ENCODE measurements at regions not wholly inside any gene's neighbourhood (a gene's known extent, or its start where the extent isn't known, plus 50 kb on each side); places are given as distances from the start of the nearest gene placed in this dataset.

DNA sequence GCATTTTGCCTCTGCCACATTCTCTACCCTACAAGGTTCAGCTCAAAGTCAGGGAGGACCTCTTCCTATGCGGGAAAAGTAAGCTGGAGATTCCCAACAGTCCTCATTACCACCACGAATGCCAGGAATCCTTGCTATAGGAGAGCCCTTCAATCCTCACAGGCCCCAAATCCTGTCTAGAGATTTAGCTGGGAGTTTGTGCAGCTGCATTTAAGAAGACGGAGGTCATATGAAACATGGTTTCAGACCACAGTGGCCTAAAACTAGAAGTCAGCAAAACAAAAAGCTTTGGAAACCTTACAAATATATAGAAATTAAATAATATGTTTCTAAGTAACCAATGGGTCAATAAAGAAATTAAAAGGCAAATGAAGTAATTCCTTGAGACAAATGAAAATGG lies 415.3 kb upstream of the SETBP1 start:
- no peak overlapping the region for H3K27ac ChIP-seq (ENCODE audit: low read depth, low read length)
- no peak overlapping the region for H3K4ac ChIP-seq (ENCODE audit: low read depth, low read length)
- no peaks in the 10 kb centered on the region for H3K27me3 ChIP-seq (ENCODE audit: insufficient read depth, low read length)
- H3K36me3 ChIP-seq (ENCODE audit: control insufficient read depth in 1 of 2, insufficient read depth in 2 of 2, low read length in 2 of 2) = no peaks in the 10 kb centered on the region
- H4K8ac ChIP-seq (ENCODE audit: low read depth, low read length) = no peak overlapping the region
- H3K9ac ChIP-seq (ENCODE audit: low read length) = no peak overlapping the region
- no peak overlapping the region for H3K23ac ChIP-seq (ENCODE audit: low read length)
- no peak overlapping the region for H4K91ac ChIP-seq (ENCODE audit: low read depth, low read length)
- no peaks in the 10 kb centered on the region for H3K79me1 ChIP-seq (ENCODE audit: low read length)
- no peak for DNase-seq
- no peak overlapping the region for H3K4me2 ChIP-seq (ENCODE audit: low read length)
- no peaks in the 10 kb centered on the region for H3K4me1 ChIP-seq (ENCODE audit: control insufficient read depth in 1 of 2, insufficient read depth in 2 of 2, low read length in 2 of 2)
- H3K79me2 ChIP-seq (ENCODE audit: control insufficient read depth, insufficient read depth, low read length, poor library complexity) = no peaks in the 10 kb centered on the region
- H4K12ac ChIP-seq (ENCODE audit: low read depth, low read length) = no peak overlapping the region
- H3K14ac ChIP-seq (ENCODE audit: low read length) = no peak overlapping the region
- no peak overlapping the region for H2BK120ac ChIP-seq (ENCODE audit: insufficient read depth, low read length, poor library complexity)
- no peak overlapping the region for H3K18ac ChIP-seq (ENCODE audit: low read length)
- no peak overlapping the region for H2AFZ ChIP-seq (ENCODE audit: insufficient read depth, low read length, poor library complexity)
- H2AK5ac ChIP-seq (ENCODE audit: low read length) = no peak overlapping the region
- H2BK5ac ChIP-seq (ENCODE audit: low read depth, low read length, poor library complexity) = no peak overlapping the region
- WGBS (ENCODE audit: extremely low coverage, insufficient coverage, insufficient read length) = no CpG with 5 or more reads among the region's 3 CpGs
- H3K9me3 ChIP-seq (ENCODE audit: insufficient read depth, low read depth, low read length) = no peaks in the 10 kb centered on the region
- H3K4me3 ChIP-seq (ENCODE audit: low read depth, low read length) = no peak overlapping the region
- no peak overlapping the region for H2BK12ac ChIP-seq (ENCODE audit: low read length)

DNA sequence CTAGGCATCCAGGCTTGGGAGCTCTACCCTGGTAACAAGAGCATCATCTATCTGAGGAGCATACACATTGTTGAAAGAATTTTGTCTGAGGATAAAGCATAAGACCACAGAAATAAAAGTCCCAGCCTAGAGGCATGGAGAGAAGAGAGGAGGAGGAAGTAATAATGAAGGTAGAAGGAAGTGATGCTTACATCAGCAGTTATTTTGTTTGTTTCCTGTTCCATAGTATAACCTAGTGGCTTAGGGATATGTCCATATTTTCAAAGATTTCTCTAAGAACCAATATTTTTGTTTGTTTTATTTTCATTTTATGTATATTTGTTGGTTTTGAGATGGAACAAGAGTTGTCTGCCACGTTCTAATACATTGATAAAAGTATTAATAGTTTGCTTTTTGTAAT lies 407.4 kb upstream of the SETBP1 start:
- Histone ChIP-seq H3K4me1 (ENCODE audit: control insufficient read depth in 1 of 2, insufficient read depth in 2 of 2, low read length in 2 of 2) (no peaks in the 10 kb centered on the region), H3K14ac (ENCODE audit: low read length) (no peak overlapping the region), H3K36me3 (ENCODE audit: control insufficient read depth in 1 of 2, insufficient read depth in 2 of 2, low read length in 2 of 2) (no peaks in the 10 kb centered on the region), H3K4ac (ENCODE audit: low read depth, low read length) (no peak overlapping the region), H3K27ac (ENCODE audit: low read depth, low read length) (no peak overlapping the region), H4K8ac (ENCODE audit: low read depth, low read length) (no peak overlapping the region), H4K12ac (ENCODE audit: low read depth, low read length) (no peak overlapping the region), H3K4me2 (ENCODE audit: low read length) (no peak overlapping the region), H3K18ac (ENCODE audit: low read length) (no peak overlapping the region), H2BK12ac (ENCODE audit: low read length) (no peak overlapping the region), H2AK5ac (ENCODE audit: low read length) (no peak overlapping the region), H3K27me3 (ENCODE audit: insufficient read depth, low read length) (no peaks in the 10 kb centered on the region), H2AFZ (ENCODE audit: insufficient read depth, low read length, poor library complexity) (no peak overlapping the region), H3K9ac (ENCODE audit: low read length) (no peak overlapping the region), H2BK5ac (ENCODE audit: low read depth, low read length, poor library complexity) (no peak overlapping the region), H3K23ac (ENCODE audit: low read length) (no peak overlapping the region), H4K91ac (ENCODE audit: low read depth, low read length) (no peak overlapping the region), H2BK120ac (ENCODE audit: insufficient read depth, low read length, poor library complexity) (no peak overlapping the region), H3K79me1 (ENCODE audit: low read length) (no peaks in the 10 kb centered on the region), H3K79me2 (ENCODE audit: control insufficient read depth, insufficient read depth, low read length, poor library complexity) (no peaks in the 10 kb centered on the region), H3K4me3 (ENCODE audit: low read depth, low read length) (no peak overlapping the region), H3K9me3 (ENCODE audit: insufficient read depth, low read depth, low read length) (no peaks in the 10 kb centered on the region)
- no CpG with 5 or more reads among the region's 1 CpG for WGBS (ENCODE audit: extremely low coverage, insufficient coverage, insufficient read length)
- DNase-seq = no peak

DNA sequence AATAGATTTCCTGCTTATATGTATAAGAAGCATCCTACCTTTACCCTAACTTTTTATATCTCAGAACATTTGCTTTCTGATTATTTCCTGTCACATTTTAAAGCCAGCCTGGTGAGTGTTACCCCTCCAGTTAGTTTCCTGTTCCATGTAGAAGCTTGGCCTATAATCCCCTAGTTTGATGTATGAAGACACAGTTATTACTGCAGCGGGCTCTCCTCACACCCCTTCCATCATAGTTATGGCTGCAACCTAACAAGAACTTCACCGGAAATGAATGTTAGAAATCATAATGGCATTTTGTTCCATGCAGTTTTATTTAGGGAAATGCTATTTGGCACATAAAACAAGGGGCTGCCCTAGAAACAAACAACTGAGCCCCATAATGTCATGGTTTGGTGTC lies 400.2 kb upstream of the SETBP1 start:
- DNase-seq = no peak
- Histone ChIP-seq H4K91ac (ENCODE audit: low read depth, low read length) (no peak overlapping the region), H3K23ac (ENCODE audit: low read length) (no peak overlapping the region), H4K12ac (ENCODE audit: low read depth, low read length) (no peak overlapping the region), H3K9me3 (ENCODE audit: insufficient read depth, low read depth, low read length) (no peaks in the 10 kb centered on the region), H2BK5ac (ENCODE audit: low read depth, low read length, poor library complexity) (no peak overlapping the region), H3K9ac (ENCODE audit: low read length) (no peak overlapping the region), H3K79me2 (ENCODE audit: control insufficient read depth, insufficient read depth, low read length, poor library complexity) (no peaks in the 10 kb centered on the region), H3K4me2 (ENCODE audit: low read length) (no peak overlapping the region), H3K14ac (ENCODE audit: low read length) (no peak overlapping the region), H3K27ac (ENCODE audit: low read depth, low read length) (no peak overlapping the region), H3K4ac (ENCODE audit: low read depth, low read length) (no peak overlapping the region), H2AFZ (ENCODE audit: insufficient read depth, low read length, poor library complexity) (no peak overlapping the region), H3K79me1 (ENCODE audit: low read length) (no peaks in the 10 kb centered on the region), H4K8ac (ENCODE audit: low read depth, low read length) (no peak overlapping the region), H2BK12ac (ENCODE audit: low read length) (no peak overlapping the region), H2AK5ac (ENCODE audit: low read length) (no peak overlapping the region), H3K4me3 (ENCODE audit: low read depth, low read length) (no peak overlapping the region), H3K4me1 (ENCODE audit: control insufficient read depth in 1 of 2, insufficient read depth in 2 of 2, low read length in 2 of 2) (no peaks in the 10 kb centered on the region), H3K36me3 (ENCODE audit: control insufficient read depth in 1 of 2, insufficient read depth in 2 of 2, low read length in 2 of 2) (no peaks in the 10 kb centered on the region), H3K27me3 (ENCODE audit: insufficient read depth, low read length) (no peaks in the 10 kb centered on the region), H3K18ac (ENCODE audit: low read length) (no peak overlapping the region), H2BK120ac (ENCODE audit: insufficient read depth, low read length, poor library complexity) (no peak overlapping the region)
- no CpG with 5 or more reads among the region's 2 CpGs for WGBS (ENCODE audit: extremely low coverage, insufficient coverage, insufficient read length)

DNA sequence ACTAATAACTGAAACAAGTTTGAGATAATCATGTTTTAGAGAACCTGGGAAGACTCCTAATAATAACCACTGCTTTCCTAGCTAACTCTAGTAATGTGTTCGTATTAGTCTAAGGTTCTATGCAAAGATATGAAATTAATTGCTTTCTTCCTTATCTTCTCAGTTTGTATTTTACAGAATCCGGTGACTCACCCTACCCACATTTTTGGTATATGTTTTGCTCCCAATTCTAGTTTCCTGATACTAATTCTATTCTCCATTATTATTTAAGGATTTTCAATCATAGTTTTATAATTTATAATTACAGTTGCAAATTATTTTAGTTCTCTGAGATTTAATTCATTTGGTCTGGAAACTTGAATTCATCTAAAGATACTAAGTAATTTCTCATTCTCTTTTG lies 394.6 kb upstream of the SETBP1 start:
- Histone ChIP-seq H3K36me3 (ENCODE audit: control insufficient read depth in 1 of 2, insufficient read depth in 2 of 2, low read length in 2 of 2) (no peaks in the 10 kb centered on the region), H3K9me3 (ENCODE audit: insufficient read depth, low read depth, low read length) (no peaks in the 10 kb centered on the region), H3K14ac (ENCODE audit: low read length) (no peak overlapping the region), H2BK12ac (ENCODE audit: low read length) (no peak overlapping the region), H3K9ac (ENCODE audit: low read length) (no peak overlapping the region), H2AFZ (ENCODE audit: insufficient read depth, low read length, poor library complexity) (no peak overlapping the region), H2BK120ac (ENCODE audit: insufficient read depth, low read length, poor library complexity) (no peak overlapping the region), H4K12ac (ENCODE audit: low read depth, low read length) (no peak overlapping the region), H3K4ac (ENCODE audit: low read depth, low read length) (no peak overlapping the region), H3K4me3 (ENCODE audit: low read depth, low read length) (no peak overlapping the region), H4K8ac (ENCODE audit: low read depth, low read length) (no peak overlapping the region), H4K91ac (ENCODE audit: low read depth, low read length) (no peak overlapping the region), H2AK5ac (ENCODE audit: low read length) (no peak overlapping the region), H3K79me2 (ENCODE audit: control insufficient read depth, insufficient read depth, low read length, poor library complexity) (no peaks in the 10 kb centered on the region), H3K4me2 (ENCODE audit: low read length) (no peak overlapping the region), H3K23ac (ENCODE audit: low read length) (no peak overlapping the region), H2BK5ac (ENCODE audit: low read depth, low read length, poor library complexity) (no peak overlapping the region), H3K27ac (ENCODE audit: low read depth, low read length) (no peak overlapping the region), H3K27me3 (ENCODE audit: insufficient read depth, low read length) (no peaks in the 10 kb centered on the region), H3K4me1 (ENCODE audit: control insufficient read depth in 1 of 2, insufficient read depth in 2 of 2, low read length in 2 of 2) (no peaks in the 10 kb centered on the region), H3K18ac (ENCODE audit: low read length) (no peak overlapping the region), H3K79me1 (ENCODE audit: low read length) (no peaks in the 10 kb centered on the region)
- WGBS (ENCODE audit: extremely low coverage, insufficient coverage, insufficient read length) = no CpG with 5 or more reads among the region's 2 CpGs
- no peak for DNase-seq

Measured in trophoblast cell (in vitro differentiated cells and primary cell).